NAMALWA (cell line): ENCODE measurements at regions not wholly inside any gene's neighbourhood (a gene's known extent, or its start where the extent isn't known, plus 50 kb on each side); places are given as distances from the start of the nearest gene placed in this dataset.

Source experiments
- DNase-seq: peaks from one replicate; pipeline ENCODE4 v3.0.0-alpha.2; 2015; ENCODE audit warnings: low spot score

- no peak for DNase-seq
Observed at GRCh38 chr10:44435196-44435595, 50.3 kb upstream of the CXCL12 start.

- DNase-seq, result no peak
Observed at GRCh38 chr10:44436240-44436639, 51.3 kb upstream of the CXCL12 start.

- no peak for DNase-seq
Observed at GRCh38 chr10:44437840-44438511, 53.1 kb upstream of the CXCL12 start.

- no peak for DNase-seq
Observed at GRCh38 chr10:44439239-44439957, 54.5 kb upstream of the CXCL12 start.

- DNase-seq, result no peak
Observed at GRCh38 chr10:44439958-44440244, 55.0 kb upstream of the CXCL12 start.

GRCh38 chr10:44457259-44457658 is 72.4 kb upstream of the CXCL12 start:
- DNase-seq, result peak; percentile 4

- DNase-seq, result no peak
Observed at GRCh38 chr10:44458671-44459413, 73.9 kb upstream of the CXCL12 start.

- no peak for DNase-seq
Observed at GRCh38 chr10:44459671-44460070, 74.8 kb upstream of the CXCL12 start.

- no peak for DNase-seq
Observed at GRCh38 chr10:44460416-44460815, 75.5 kb upstream of the CXCL12 start.

GRCh38 chr10:44462338-44462914 is 77.5 kb upstream of the CXCL12 start:
- DNase-seq, result no peak

GRCh38 chr10:44463511-44464121 is 78.7 kb upstream of the CXCL12 start:
- DNase-seq, result no peak

GRCh38 chr10:44464503-44464902 is 79.6 kb upstream of the CXCL12 start:
- no peak for DNase-seq

- DNase-seq, result no peak
Observed at GRCh38 chr10:44465401-44466115, 80.7 kb upstream of the CXCL12 start.

- DNase-seq, result no peak
Observed at GRCh38 chr10:44466236-44466635, 81.3 kb upstream of the CXCL12 start.

GRCh38 chr10:44467090-44467489 is 82.2 kb upstream of the CXCL12 start:
- DNase-seq, result no peak

- DNase-seq, result no peak
Observed at GRCh38 chr10:44467900-44468299, 83.0 kb upstream of the CXCL12 start.

GRCh38 chr10:44468525-44468924 is 83.6 kb upstream of the CXCL12 start:
- no peak for DNase-seq

GRCh38 chr10:44468965-44469364 is 84.1 kb upstream of the CXCL12 start:
- no peak for DNase-seq

GRCh38 chr10:44470784-44471183 is 85.9 kb upstream of the CXCL12 start:
- no peak for DNase-seq

- no peak for DNase-seq
Observed at GRCh38 chr10:44471410-44471809, 86.5 kb upstream of the CXCL12 start.

- DNase-seq, result no peak
Observed at GRCh38 chr10:44473146-44473545, 88.2 kb upstream of the CXCL12 start.
